ENCODE measurements at regions not wholly inside any gene's neighbourhood (a gene's known extent, or its start where the extent isn't known, plus 50 kb on each side); places are given as distances from the start of the nearest gene placed in this dataset.

GRCh38 chr13:33373624-33374023 lies 88.1 kb upstream of the STARD13 start:
- DNase-seq: no peak

GRCh38 chr13:33375421-33375820 lies 89.9 kb upstream of the STARD13 start:
- DNase-seq: no peak

- no peak for DNase-seq
These were observed 90.7 kb upstream of the STARD13 start for GRCh38 chr13:33376212-33376611.

GRCh38 chr13:33377411-33377810 lies 91.9 kb upstream of the STARD13 start:
- no peak for DNase-seq

- no peak for DNase-seq
These were observed 92.3 kb upstream of the STARD13 start for GRCh38 chr13:33377825-33378224.

GRCh38 chr13:33379608-33380007 lies 94.1 kb upstream of the STARD13 start:
- no peak for DNase-seq

GRCh38 chr13:33380487-33381079 lies 95.0 kb upstream of the STARD13 start:
- DNase-seq: no peak

GRCh38 chr13:33381180-33381579 lies 95.6 kb upstream of the STARD13 start:
- no peak for DNase-seq

- DNase-seq: no peak
These were observed 96.4 kb upstream of the STARD13 start for GRCh38 chr13:33381906-33382305.

GRCh38 chr13:33383724-33384577 lies 98.4 kb upstream of the STARD13 start:
- no peak for DNase-seq

GRCh38 chr13:33388286-33388998 lies 102.9 kb upstream of the STARD13 start:
- no peak for DNase-seq

GRCh38 chr13:33392794-33393405 lies 107.3 kb upstream of the STARD13 start:
- no peak for DNase-seq

GRCh38 chr13:33394294-33394932 lies 108.9 kb upstream of the STARD13 start:
- DNase-seq: no peak

GRCh38 chr13:33401238-33401637 lies 115.7 kb upstream of the STARD13 start:
- no peak for DNase-seq

- DNase-seq: no peak
These were observed 117.4 kb upstream of the STARD13 start for GRCh38 chr13:33402975-33403374.

- no peak for DNase-seq
These were observed 118.3 kb upstream of the STARD13 start for GRCh38 chr13:33403807-33404362.

GRCh38 chr13:33405371-33405770 lies 119.8 kb upstream of the STARD13 start:
- no peak for DNase-seq

- DNase-seq: no peak
These were observed 124.3 kb upstream of the STARD13 start for GRCh38 chr13:33409673-33410510.

- DNase-seq: no peak
These were observed 125.1 kb upstream of the STARD13 start for GRCh38 chr13:33410619-33411018.

GRCh38 chr13:33411312-33411711 lies 125.8 kb upstream of the STARD13 start:
- no peak for DNase-seq

GRCh38 chr13:33415822-33416221 lies 130.3 kb upstream of the STARD13 start:
- no peak for DNase-seq

All from stimulated activated naive CD4-positive, alpha-beta T cell treated with Interleukin-2 at 50 U/mL for 16 hours (primary cell).